K562 (cell line): ENCODE measurements at regions not wholly inside any gene's neighbourhood (a gene's known extent, or its start where the extent isn't known, plus 50 kb on each side); places are given as distances from the start of the nearest gene placed in this dataset.

Experiments
- ATAC-seq: fragments of 200-7000 bp; cut with Tn5 transposase; 3 replicates; pipeline ENCODE4 v1.9.1; 2020; ENCODE audit warnings: moderate library complexity
- BruUV-seq: library from RNA; stranded (reverse); fragments of 400-500 nt; replicated peaks from 2 replicates; lab custom pipeline; 2021; lab: Mats Ljungman, UMichigan
- CTCF ChIA-PET: fragments of 300-600 bp; formaldehyde crosslinking; extraction: SDS; loops from one replicate; lab custom pipeline; 2021; ENCODE audit warnings: low intra/inter-chr PET ratio; lab: Yijun Ruan, JAX
- POLR2A ChIA-PET: fragments of 300-600, 350-650 bp; sonication (Branson Sonifier 250); formaldehyde crosslinking; extraction: SDS; loops from one replicate; lab custom pipeline; 2021; ENCODE audit warnings: antibody characterized with exemption, inconsistent platforms; lab: Yijun Ruan, JAX
- DNase-seq, 4 experiments: peaks; one replicate each; pipeline versions ENCODE4 v3.0.0 to v3.0.0-alpha.2; 2011 to 2018; ENCODE audit warnings: low spot score in 3 of 4, mixed read lengths in 3 of 4; ENCODE audit errors: extremely low read depth in 1 of 4
- FAIRE-seq: peaks from 2 replicates; lab custom pipeline; 2011; peaks lifted over from hg19 to GRCh38; lab: Jason Lieb, UNC
- H2AFZ ChIP-seq: 2 replicates; pipeline ENCODE4 v1.6.0; 2011; ENCODE audit warnings: low read depth, low read length, control low read depth, inconsistent platforms
- H3K27ac ChIP-seq: fragments of 200-600 bp; 3 replicates; pipeline ENCODE4 v1.8.0; 2011; ENCODE audit warnings: low read depth, mild to moderate bottlenecking, control low read depth, inconsistent platforms, low read length, moderate library complexity, mixed read lengths; ENCODE audit errors: extremely low read depth
- H3K27me3 ChIP-seq, 2 experiments: fragments of 300-600 bp in 1 of 2; 2 replicates in 1 of 2; 3 replicates in 1 of 2; pipeline versions ENCODE4 v1.6.0 to v1.8.0; 2011; ENCODE audit warnings: inconsistent platforms in 2 of 2, low read length in 2 of 2, mild to moderate bottlenecking in 1 of 2, mixed read lengths in 1 of 2, moderate library complexity in 1 of 2; ENCODE audit not compliant: control insufficient read depth in 2 of 2, insufficient read depth in 2 of 2
- H3K36me3 ChIP-seq: fragments of 300-600 bp; 3 replicates; pipeline ENCODE4 v1.8.0; 2011; ENCODE audit warnings: mild to moderate bottlenecking, low read length, inconsistent platforms; ENCODE audit not compliant: control insufficient read depth, insufficient read depth
- H3K4me1 ChIP-seq, 2 experiments: fragments of 200-600 bp in 1 of 2; replicated peaks in 1 of 2; 2 replicates in 1 of 2; 3 replicates in 1 of 2; pipeline versions ENCODE4 v1.5.1 to v1.8.0; 2011; ENCODE audit warnings: inconsistent platforms in 2 of 2, low read length in 2 of 2, mild to moderate bottlenecking in 1 of 2, mixed read lengths in 1 of 2, moderate library complexity in 1 of 2; ENCODE audit not compliant: control insufficient read depth in 2 of 2, insufficient read depth in 2 of 2
- H3K4me2 ChIP-seq: 2 replicates; pipeline ENCODE4 v1.6.1; 2011; ENCODE audit warnings: low read length, control low read depth, inconsistent platforms, mixed read lengths; ENCODE audit not compliant: insufficient read depth
- H3K4me3 ChIP-seq: fragments of 200-600 bp; sonication (generic), shearing (Covaris generic); 2 replicates; pipeline ENCODE4 v1.5.1; 2016; ENCODE audit warnings: control low read depth, inconsistent platforms
- H3K79me2 ChIP-seq: fragments of 200-600 bp; 3 replicates; pipeline ENCODE4 v1.8.0; 2011; ENCODE audit warnings: low read length, inconsistent platforms; ENCODE audit not compliant: control insufficient read depth, insufficient read depth
- H3K9ac ChIP-seq, 2 experiments: 2 replicates each; pipeline versions ENCODE4 v1.6.0 to v1.6.1; 2011; ENCODE audit warnings: low read depth in 2 of 2, low read length in 2 of 2, control low read depth in 1 of 2, inconsistent platforms in 1 of 2, mild to moderate bottlenecking in 1 of 2, mixed read lengths in 1 of 2; ENCODE audit not compliant: insufficient read depth in 1 of 2
- H3K9me1 ChIP-seq: one replicate; pipeline ENCODE4 v1.6.0; 2011; ENCODE audit warnings: inconsistent platforms, mild to moderate bottlenecking, low read length, moderate library complexity; ENCODE audit not compliant: control insufficient read depth, insufficient read depth
- H3K9me3 ChIP-seq: replicated peaks from 2 replicates; pipeline ENCODE4 v1.5.1; 2011; ENCODE audit warnings: low read depth, low read length, inconsistent platforms; ENCODE audit not compliant: control insufficient read depth, insufficient read depth
- H4K20me1 ChIP-seq: replicated peaks from 2 replicates; pipeline ENCODE4 v1.6.1; 2011; ENCODE audit warnings: low read length, inconsistent platforms, mixed read lengths; ENCODE audit not compliant: control insufficient read depth, insufficient read depth
- ARID2 ChIP-seq: fragments of 450-650 bp; IDR thresholded peaks from 2 replicates; pipeline ENCODE4 v1.6.1; 2017; ENCODE audit warnings: antibody characterized with exemption, mild to moderate bottlenecking
- ARID3B ChIP-seq: fragments of 250-450 bp; sonication (Bioruptor Pico); IDR thresholded peaks from 2 replicates; pipeline ENCODE4 v1.4.0; 2020; ENCODE audit warnings: borderline replicate concordance
- EP300 ChIP-seq: IDR thresholded peaks from 2 replicates; pipeline ENCODE4 v1.6.1; 2012; ENCODE audit warnings: low read length, improper control_type of control experiment
- FOS ChIP-seq: IDR thresholded peaks from 3 replicates; pipeline ENCODE4 v1.6.1; 2011; ENCODE audit not compliant: insufficient read length; ENCODE audit errors: extremely low read depth
- HMGXB4 ChIP-seq: sonication (generic); formaldehyde crosslinking; IDR thresholded peaks from 2 replicates; pipeline ENCODE4 v1.8.1; 2023; ENCODE audit warnings: mild to moderate bottlenecking, missing genetic modification reagents
- JUNB ChIP-seq: fragments of 450-650 bp; formaldehyde crosslinking; conservative IDR thresholded peaks from 2 replicates; pipeline ENCODE4 v1.4.0; 2020; ENCODE audit warnings: mild to moderate bottlenecking
- LARP7 ChIP-seq: fragments of 450-650 bp; IDR thresholded peaks from 2 replicates; pipeline ENCODE4 v1.6.1; 2016
- SAFB2 ChIP-seq: fragments of 200-400 bp; formaldehyde crosslinking; IDR thresholded peaks from 2 replicates; pipeline ENCODE4 v1.6.1; 2018; ENCODE audit warnings: borderline replicate concordance, low read length, low read depth, moderate library complexity; ENCODE audit not compliant: severe bottlenecking
- UBTF ChIP-seq, 2 experiments: IDR thresholded peaks; 2 replicates each; pipeline ENCODE4 v1.6.1; 2012; ENCODE audit warnings: improper control_type of control experiment in 2 of 2, low read depth in 2 of 2, low read length in 2 of 2, borderline replicate concordance in 1 of 2
- ZBTB26 ChIP-seq: fragments of 450-650 bp; formaldehyde crosslinking; IDR thresholded peaks from 2 replicates; pipeline ENCODE4 v1.4.0; 2022; ENCODE audit warnings: missing genetic modification characterization
- ZNF324 ChIP-seq: fragments of 250-450 bp; sonication (Bioruptor Pico); IDR thresholded peaks from 2 replicates; pipeline ENCODE4 v1.4.0; 2020; ENCODE audit warnings: mild to moderate bottlenecking
- ZNF445 ChIP-seq: fragments of 250-450 bp; sonication (Bioruptor Pico); IDR thresholded peaks from 2 replicates; pipeline ENCODE4 v1.4.0; 2020; ENCODE audit warnings: low read depth, mild to moderate bottlenecking, moderate library complexity
- in situ Hi-C: fragments of 300-500 bp; cut with MboI; formaldehyde crosslinking; loops from 4 replicates; pipeline ENCODE4 v1.15.0; 2018; ENCODE audit warnings: inconsistent platforms, mixed read lengths
- intact Hi-C: fragments of 100-400 bp; cut with micrococcal nuclease; formaldehyde crosslinking; loops from 2 replicates; pipeline ENCODE4 v1.14.2; 2022
- TF ChIP-seq, protein P1 (sequence below): sonication (generic); formaldehyde crosslinking; IDR thresholded peaks from 2 replicates; pipeline ENCODE4 v1.8.0; 2022; ENCODE audit warnings: mild to moderate bottlenecking, missing genetic modification reagents

- DNase-seq, result no peak
- Histone ChIP-seq H3K4me1 (no peaks in the 10 kb centered on the region), H3K36me3 (no peaks in the 10 kb centered on the region), H3K9ac (no peak overlapping the region), H3K4me2 (no peak overlapping the region), H2AFZ (no peak overlapping the region), H3K9me1 (no peaks in the 10 kb centered on the region), H3K4me3 (no peak overlapping the region), H3K79me2 (no peaks in the 10 kb centered on the region), H3K27me3 (no peaks in the 10 kb centered on the region), H4K20me1 (no peaks in the 10 kb centered on the region), H3K27ac (no peak overlapping the region), H3K9me3 (no peaks in the 10 kb centered on the region)
- ChIA-PET CTCF (no interaction called here), POLR2A (no interaction called here)
- in situ Hi-C loops, result no loop called here
- ATAC-seq, result no peak
- no TSS peak for BruUV-seq
- intact Hi-C loops, result no loop called here
- no peak for FAIRE-seq
- no peak for TF ChIP-seq UBTF (IDR thresholded peaks at IDR 0.05; ENCODE audit: borderline replicate concordance in 1 of 2, low read depth in 2 of 2, low read length in 2 of 2)
- TF ChIP-seq FOS, result no peak
- no peak for TF ChIP-seq LARP7
- TF ChIP-seq SAFB2, result no peak
- no peak for TF ChIP-seq ZNF445 (CRISPR knock-in tag)
- TF ChIP-seq ARID2, result no peak
- no peak for TF ChIP-seq EP300
- no peak for TF ChIP-seq HMGXB4 (CRISPR knock-in tag)
- TF ChIP-seq JUNB (CRISPR knock-in tag), result no peak
- no peak for TF ChIP-seq ZNF324
- TF ChIP-seq ZBTB26 (CRISPR knock-in tag), result no peak
- TF ChIP-seq ARID3B (CRISPR knock-in tag), result no peak
- TF ChIP-seq, protein P1, sequence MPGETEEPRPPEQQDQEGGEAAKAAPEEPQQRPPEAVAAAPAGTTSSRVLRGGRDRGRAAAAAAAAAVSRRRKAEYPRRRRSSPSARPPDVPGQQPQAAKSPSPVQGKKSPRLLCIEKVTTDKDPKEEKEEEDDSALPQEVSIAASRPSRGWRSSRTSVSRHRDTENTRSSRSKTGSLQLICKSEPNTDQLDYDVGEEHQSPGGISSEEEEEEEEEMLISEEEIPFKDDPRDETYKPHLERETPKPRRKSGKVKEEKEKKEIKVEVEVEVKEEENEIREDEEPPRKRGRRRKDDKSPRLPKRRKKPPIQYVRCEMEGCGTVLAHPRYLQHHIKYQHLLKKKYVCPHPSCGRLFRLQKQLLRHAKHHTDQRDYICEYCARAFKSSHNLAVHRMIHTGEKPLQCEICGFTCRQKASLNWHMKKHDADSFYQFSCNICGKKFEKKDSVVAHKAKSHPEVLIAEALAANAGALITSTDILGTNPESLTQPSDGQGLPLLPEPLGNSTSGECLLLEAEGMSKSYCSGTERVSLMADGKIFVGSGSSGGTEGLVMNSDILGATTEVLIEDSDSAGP (CRISPR knock-in tag), result no peak
Observed at GRCh38 chr4:95758001-95758400, 81.9 kb upstream of the PDHA2 start.
